Suprapubic skin (tissue), 4 donors: ENCODE measurements at regions not wholly inside any gene's neighbourhood (a gene's known extent, or its start where the extent isn't known, plus 50 kb on each side); places are given as distances from the start of the nearest gene placed in this dataset.

Experiments
- EP300 ChIP-seq: sonication (generic); formaldehyde crosslinking; IDR thresholded peaks from one replicate; pipeline ENCODE4 v1.6.1; 2017; ENCODE audit warnings: antibody characterized with exemption
- POLR2A ChIP-seq, 2 donors: fragments of 450-650 bp; IDR thresholded peaks; one replicate each; pipeline ENCODE4 v1.6.1; 2017; ENCODE audit warnings: antibody characterized with exemption in 2 of 2, mild to moderate bottlenecking in 2 of 2, moderate library complexity in 2 of 2
- POLR2AphosphoS5 ChIP-seq, 3 donors: sonication (generic); formaldehyde crosslinking; IDR thresholded peaks; one replicate each; pipeline ENCODE4 v1.6.1; 2017; ENCODE audit warnings: antibody characterized with exemption in 3 of 3
- TF ChIP-seq, protein P1 (sequence below), 2 donors: fragments of 200-600 bp in 1 of 2; fragments of 450-650 bp in 1 of 2; sonication (generic) in 1 of 2; IDR thresholded peaks; one replicate each; pipeline ENCODE4 v1.5.1; 2016 to 2019; ENCODE audit warnings: antibody characterized with exemption in 2 of 2, mild to moderate bottlenecking in 1 of 2, moderate library complexity in 1 of 2

DNA sequence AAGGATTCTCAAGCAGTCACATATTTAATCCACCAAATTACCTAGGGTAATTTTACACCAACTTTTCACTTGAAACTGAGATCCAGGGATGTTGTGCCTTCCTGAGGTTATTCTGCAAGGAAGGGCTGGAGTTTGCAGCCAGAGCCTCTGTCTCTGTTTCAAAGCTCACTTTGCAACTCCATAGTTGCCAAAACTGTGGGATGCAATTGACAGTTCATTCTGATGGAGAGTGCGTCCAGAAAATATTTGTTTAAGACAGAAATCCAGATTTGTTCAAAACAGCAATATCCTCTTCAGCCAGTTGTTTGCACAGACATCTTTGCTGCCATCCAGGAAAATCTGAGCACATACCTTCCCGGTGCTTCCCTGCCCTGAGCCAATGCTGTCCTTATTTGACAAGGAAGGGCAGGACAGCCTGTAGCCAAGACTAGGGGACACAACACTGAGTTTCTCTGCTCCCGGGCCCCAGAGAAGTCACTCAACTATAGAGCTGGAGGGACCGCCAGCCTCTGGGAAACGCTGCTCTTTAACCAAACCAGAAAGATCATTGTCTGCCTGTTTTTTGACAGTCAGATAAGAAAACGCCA, 297.4 kb downstream of the HIVEP2 start:
- TF ChIP-seq, protein P1, sequence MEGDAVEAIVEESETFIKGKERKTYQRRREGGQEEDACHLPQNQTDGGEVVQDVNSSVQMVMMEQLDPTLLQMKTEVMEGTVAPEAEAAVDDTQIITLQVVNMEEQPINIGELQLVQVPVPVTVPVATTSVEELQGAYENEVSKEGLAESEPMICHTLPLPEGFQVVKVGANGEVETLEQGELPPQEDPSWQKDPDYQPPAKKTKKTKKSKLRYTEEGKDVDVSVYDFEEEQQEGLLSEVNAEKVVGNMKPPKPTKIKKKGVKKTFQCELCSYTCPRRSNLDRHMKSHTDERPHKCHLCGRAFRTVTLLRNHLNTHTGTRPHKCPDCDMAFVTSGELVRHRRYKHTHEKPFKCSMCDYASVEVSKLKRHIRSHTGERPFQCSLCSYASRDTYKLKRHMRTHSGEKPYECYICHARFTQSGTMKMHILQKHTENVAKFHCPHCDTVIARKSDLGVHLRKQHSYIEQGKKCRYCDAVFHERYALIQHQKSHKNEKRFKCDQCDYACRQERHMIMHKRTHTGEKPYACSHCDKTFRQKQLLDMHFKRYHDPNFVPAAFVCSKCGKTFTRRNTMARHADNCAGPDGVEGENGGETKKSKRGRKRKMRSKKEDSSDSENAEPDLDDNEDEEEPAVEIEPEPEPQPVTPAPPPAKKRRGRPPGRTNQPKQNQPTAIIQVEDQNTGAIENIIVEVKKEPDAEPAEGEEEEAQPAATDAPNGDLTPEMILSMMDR (IDR thresholded peaks at IDR 0.05) = no peak
- TF ChIP-seq EP300 (no peak), POLR2AphosphoS5 (IDR thresholded peaks at IDR 0.05) (no peak), POLR2A (IDR thresholded peaks at IDR 0.05) (no peak)
